ENCODE measurements at regions not wholly inside any gene's neighbourhood (a gene's known extent, or its start where the extent isn't known, plus 50 kb on each side); places are given as distances from the start of the nearest gene placed in this dataset.

DNA sequence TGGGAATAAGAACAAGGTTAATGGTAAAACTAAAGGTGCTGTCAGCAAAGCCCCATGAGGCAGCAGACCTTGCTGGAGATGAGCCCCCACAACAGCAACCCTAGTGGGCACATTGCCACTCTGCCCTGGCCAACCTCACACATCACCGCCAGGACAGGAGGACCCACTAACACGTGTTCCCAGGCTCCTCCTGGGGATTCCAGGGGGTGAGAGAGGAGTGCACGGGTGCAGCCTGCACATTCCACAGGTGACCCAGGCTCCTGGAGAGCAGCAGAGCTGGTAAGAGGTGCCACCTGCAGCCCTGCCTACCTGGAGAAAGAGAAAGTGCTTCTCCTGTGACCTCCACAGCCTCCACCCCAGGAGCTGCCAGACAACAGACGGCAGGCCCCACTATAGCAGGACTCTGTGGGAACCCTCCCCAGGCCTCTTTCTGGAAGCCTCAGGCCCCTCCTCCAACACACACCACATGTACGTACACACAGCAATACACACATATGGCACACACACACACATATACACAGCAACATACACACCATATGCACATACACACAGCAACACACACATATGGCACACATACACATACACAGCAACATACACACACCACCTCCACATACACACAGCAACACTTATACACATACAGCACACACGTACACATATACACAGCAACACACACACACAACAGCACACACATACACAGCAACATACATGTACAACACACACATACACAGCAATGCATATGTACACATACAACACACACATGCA lies 187.1 kb downstream of the GLI2 start:
- DNase-seq (ENCODE audit: low spot score): no peak
- in situ Hi-C loops (cut with MboI; ENCODE audit: low pct_unique_long_range_greater_than_20kb, low sequenced_read_pairs, unreplicated experiment): no loop called here
- TF ChIP-seq CTCF (IDR thresholded peaks at IDR 0.05; ENCODE audit: extremely low read depth, insufficient read depth, missing control alignments): no peak

DNA sequence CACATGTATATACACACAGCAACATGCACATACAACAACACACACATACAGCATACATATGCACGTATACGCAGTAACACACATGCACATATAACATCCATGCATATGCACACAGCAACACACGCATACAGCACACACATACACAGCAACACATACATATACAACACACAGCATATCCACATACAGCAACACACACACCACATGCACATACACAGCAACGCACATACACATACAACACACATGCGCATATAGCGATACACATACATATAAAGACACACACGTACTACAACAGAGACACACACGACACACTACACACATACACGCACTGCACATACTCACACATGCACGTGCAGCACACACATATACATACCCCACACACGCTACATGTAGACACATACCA lies 187.8 kb downstream of the GLI2 start:
- in situ Hi-C loops (cut with MboI; ENCODE audit: low pct_unique_long_range_greater_than_20kb, low sequenced_read_pairs, unreplicated experiment): no loop called here
- DNase-seq (ENCODE audit: low spot score): no peak
- no peak for TF ChIP-seq CTCF (IDR thresholded peaks at IDR 0.05; ENCODE audit: extremely low read depth, insufficient read depth, missing control alignments)

DNA sequence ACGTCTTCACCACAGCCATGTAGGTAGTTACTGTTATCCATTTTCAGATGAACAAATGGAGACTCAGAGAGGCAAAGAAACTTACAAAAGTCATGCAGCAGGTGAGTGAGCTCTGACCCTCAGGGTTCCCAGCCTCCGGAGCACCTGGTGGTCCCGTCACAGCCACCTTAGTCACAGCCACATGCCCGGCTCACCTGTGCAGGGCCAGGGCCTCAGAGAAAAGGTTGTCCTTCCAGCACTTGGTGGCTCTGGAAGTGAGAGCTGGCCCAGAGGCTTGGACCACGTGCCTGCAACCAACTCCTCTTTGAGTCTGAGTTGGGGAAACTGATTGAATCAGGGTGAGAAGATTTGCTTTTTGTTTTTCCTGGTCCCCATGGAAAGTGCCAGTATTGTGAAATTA lies 189.3 kb downstream of the GLI2 start:
- in situ Hi-C loops (cut with MboI; ENCODE audit: low pct_unique_long_range_greater_than_20kb, low sequenced_read_pairs, unreplicated experiment): no loop called here
- DNase-seq (ENCODE audit: low spot score): no peak
- no peak for TF ChIP-seq CTCF (IDR thresholded peaks at IDR 0.05; ENCODE audit: extremely low read depth, insufficient read depth, missing control alignments)

GRCh38 chr2:120926463-120927264 lies 191.0 kb downstream of the GLI2 start:
- in situ Hi-C loops (cut with MboI; ENCODE audit: low pct_unique_long_range_greater_than_20kb, low sequenced_read_pairs, unreplicated experiment): no loop called here
- no peak for DNase-seq (ENCODE audit: low spot score)
- TF ChIP-seq CTCF (IDR thresholded peaks at IDR 0.05; ENCODE audit: extremely low read depth, insufficient read depth, missing control alignments): no peak

DNA sequence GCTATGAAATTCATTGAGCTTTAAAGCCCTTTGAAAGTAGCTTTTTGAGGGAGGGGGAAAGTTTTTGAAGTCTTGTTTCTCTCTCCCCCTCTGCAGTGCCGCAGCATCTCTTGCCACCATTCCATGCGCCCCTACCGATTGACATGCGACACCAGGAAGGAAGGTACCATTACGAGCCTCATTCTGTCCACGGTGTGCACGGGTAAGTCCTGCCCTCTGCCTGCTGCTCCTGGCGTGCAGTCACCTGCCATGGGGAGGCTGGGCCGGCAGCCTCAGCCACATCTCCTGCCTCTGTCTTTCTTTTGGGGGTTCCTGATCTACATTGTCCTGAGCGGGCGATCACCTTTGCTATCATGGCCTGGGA lies 191.6 kb downstream of the GLI2 start:
- no peak for TF ChIP-seq CTCF (IDR thresholded peaks at IDR 0.05; ENCODE audit: extremely low read depth, insufficient read depth, missing control alignments)
- DNase-seq (ENCODE audit: low spot score): no peak
- in situ Hi-C loops (cut with MboI; ENCODE audit: low pct_unique_long_range_greater_than_20kb, low sequenced_read_pairs, unreplicated experiment): no loop called here

GRCh38 chr2:120929829-120930228 lies 194.2 kb downstream of the GLI2 start:
- in situ Hi-C loops (cut with MboI; ENCODE audit: low pct_unique_long_range_greater_than_20kb, low sequenced_read_pairs, unreplicated experiment): no loop called here
- TF ChIP-seq CTCF (IDR thresholded peaks at IDR 0.05; ENCODE audit: extremely low read depth, insufficient read depth, missing control alignments): no peak
- DNase-seq (ENCODE audit: low spot score): no peak
